LNCaP clone FGC (cell line): ENCODE measurements at regions not wholly inside any gene's neighbourhood (a gene's known extent, or its start where the extent isn't known, plus 50 kb on each side); places are given as distances from the start of the nearest gene placed in this dataset.

Experiments used
- DNase-seq: peaks from one replicate; pipeline ENCODE4 v3.0.0-alpha.2; 2011; ENCODE audit warnings: low read depth
- H3K4me3 ChIP-seq: 2 replicates; pipeline ENCODE4 v1.5.1; 2011; ENCODE audit warnings: mild to moderate bottlenecking, low read depth, low read length, control low read depth
- CTCF ChIP-seq: IDR thresholded peaks from 2 replicates; pipeline ENCODE4 v1.5.1; 2012; ENCODE audit warnings: mild to moderate bottlenecking; ENCODE audit not compliant: control insufficient read depth, insufficient read depth; ENCODE audit errors: extremely low read depth

GRCh38 chr3:124607163-124607562 lies 123.1 kb upstream of the UMPS start:
- DNase-seq: peak; percentile 14
- no peak for TF ChIP-seq CTCF
- H3K4me3 ChIP-seq: no peak overlapping the region

- no peak for TF ChIP-seq CTCF
- no peak overlapping the region for H3K4me3 ChIP-seq
- no peak for DNase-seq
These were observed 120.8 kb upstream of the UMPS start for GRCh38 chr3:124609402-124609801.

GRCh38 chr3:124610130-124610529 lies 120.1 kb upstream of the UMPS start:
- H3K4me3 ChIP-seq: no peak overlapping the region
- DNase-seq: no peak
- no peak for TF ChIP-seq CTCF

- no peak overlapping the region for H3K4me3 ChIP-seq
- TF ChIP-seq CTCF: no peak
- no peak for DNase-seq
These were observed 118.7 kb upstream of the UMPS start for GRCh38 chr3:124611520-124611919.

GRCh38 chr3:124615896-124616543 lies 114.2 kb upstream of the UMPS start:
- no peak for DNase-seq
- no peak for TF ChIP-seq CTCF
- H3K4me3 ChIP-seq: no peak overlapping the region

- no peak for TF ChIP-seq CTCF
- no peak for DNase-seq
- no peak overlapping the region for H3K4me3 ChIP-seq
These were observed 113.1 kb upstream of the UMPS start for GRCh38 chr3:124617177-124617576.
